ENCODE measurements at regions not wholly inside any gene's neighbourhood (a gene's known extent, or its start where the extent isn't known, plus 50 kb on each side); places are given as distances from the start of the nearest gene placed in this dataset.

DNA sequence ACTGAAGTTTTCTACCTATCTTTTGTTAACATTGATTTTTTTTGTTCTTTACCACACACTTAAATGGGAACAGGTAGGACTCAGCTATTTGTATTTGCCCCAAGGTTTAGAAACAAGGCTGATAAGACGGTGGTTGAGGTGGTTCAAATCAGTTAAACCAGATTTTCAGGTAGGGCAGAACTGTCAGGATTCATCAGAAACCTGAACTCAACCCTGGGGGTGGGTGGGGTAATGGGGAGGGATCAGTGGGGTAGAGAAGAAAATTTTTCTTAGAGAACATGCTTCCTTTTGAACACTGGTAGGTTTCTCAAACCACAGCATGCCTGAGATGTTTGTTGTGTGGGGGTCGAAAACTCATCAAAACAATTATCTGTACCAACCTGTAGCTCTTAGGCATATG lies 113.0 kb downstream of the BASP1 start:
- no peaks in the 10 kb centered on the region for H3K27me3 ChIP-seq (ENCODE audit: low read length)
- TF ChIP-seq EZH2phosphoT487 (conservative IDR thresholded peaks at IDR 0.05; ENCODE audit: low read length): no peak
- TF ChIP-seq, protein P1, sequence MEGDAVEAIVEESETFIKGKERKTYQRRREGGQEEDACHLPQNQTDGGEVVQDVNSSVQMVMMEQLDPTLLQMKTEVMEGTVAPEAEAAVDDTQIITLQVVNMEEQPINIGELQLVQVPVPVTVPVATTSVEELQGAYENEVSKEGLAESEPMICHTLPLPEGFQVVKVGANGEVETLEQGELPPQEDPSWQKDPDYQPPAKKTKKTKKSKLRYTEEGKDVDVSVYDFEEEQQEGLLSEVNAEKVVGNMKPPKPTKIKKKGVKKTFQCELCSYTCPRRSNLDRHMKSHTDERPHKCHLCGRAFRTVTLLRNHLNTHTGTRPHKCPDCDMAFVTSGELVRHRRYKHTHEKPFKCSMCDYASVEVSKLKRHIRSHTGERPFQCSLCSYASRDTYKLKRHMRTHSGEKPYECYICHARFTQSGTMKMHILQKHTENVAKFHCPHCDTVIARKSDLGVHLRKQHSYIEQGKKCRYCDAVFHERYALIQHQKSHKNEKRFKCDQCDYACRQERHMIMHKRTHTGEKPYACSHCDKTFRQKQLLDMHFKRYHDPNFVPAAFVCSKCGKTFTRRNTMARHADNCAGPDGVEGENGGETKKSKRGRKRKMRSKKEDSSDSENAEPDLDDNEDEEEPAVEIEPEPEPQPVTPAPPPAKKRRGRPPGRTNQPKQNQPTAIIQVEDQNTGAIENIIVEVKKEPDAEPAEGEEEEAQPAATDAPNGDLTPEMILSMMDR (IDR thresholded peaks at IDR 0.05; ENCODE audit: insufficient read depth, low read length, poor library complexity, severe bottlenecking): no peak
- no peak overlapping the region for H3K4me3 ChIP-seq (ENCODE audit: insufficient read depth, low read length, poor library complexity, severe bottlenecking)
- 0 out of 2 replicates have a peak, but pooled peaks cover 3% of the 10 kb centered on the region for H3K36me3 ChIP-seq (ENCODE audit: low read length)
- no peak overlapping the region for H2AFZ ChIP-seq (ENCODE audit: low read depth, low read length, severe bottlenecking)
- H3K9ac ChIP-seq (ENCODE audit: low read length): no peak overlapping the region
- no peaks in the 10 kb centered on the region for H3K9me2 ChIP-seq (replicated peaks; ENCODE audit: insufficient read depth, low read length)
- no peaks in the 10 kb centered on the region for H3K79me2 ChIP-seq (ENCODE audit: insufficient read depth, low read length)
- H3K27ac ChIP-seq (ENCODE audit: low read depth, low read length): no peak overlapping the region
- peaks cover 17% of the 10 kb centered on the region; the same call in 1 of the 2 replicates for H3K9me3 ChIP-seq (ENCODE audit: insufficient read depth, low read length)
- H4K20me1 ChIP-seq (ENCODE audit: low read depth, low read length): no peaks in the 10 kb centered on the region
- no peak overlapping the region for H3K4me2 ChIP-seq (ENCODE audit: low read depth, low read length, poor library complexity, severe bottlenecking)
- H3F3A ChIP-seq (ENCODE audit: insufficient read depth): no peaks in the 10 kb centered on the region

- Histone ChIP-seq H3K9me3 (ENCODE audit: insufficient read depth, low read length) (peaks cover 23% of the 10 kb centered on the region; the same call in 1 of the 2 replicates), H3K4me2 (ENCODE audit: low read depth, low read length, poor library complexity, severe bottlenecking) (no peak overlapping the region), H3K27me3 (ENCODE audit: low read length) (no peaks in the 10 kb centered on the region), H3F3A (ENCODE audit: insufficient read depth) (no peaks in the 10 kb centered on the region), H3K4me3 (ENCODE audit: insufficient read depth, low read length, poor library complexity, severe bottlenecking) (no peak overlapping the region), H3K9me2 (replicated peaks; ENCODE audit: insufficient read depth, low read length) (no peaks in the 10 kb centered on the region), H2AFZ (ENCODE audit: low read depth, low read length, severe bottlenecking) (no peak overlapping the region), H4K20me1 (ENCODE audit: low read depth, low read length) (no peaks in the 10 kb centered on the region), H3K79me2 (ENCODE audit: insufficient read depth, low read length) (no peaks in the 10 kb centered on the region), H3K36me3 (ENCODE audit: low read length) (0 out of 2 replicates have a peak, but pooled peaks cover 3% of the 10 kb centered on the region), H3K9ac (ENCODE audit: low read length) (no peak overlapping the region), H3K27ac (ENCODE audit: low read depth, low read length) (no peak overlapping the region)
- TF ChIP-seq, protein P1 (IDR thresholded peaks at IDR 0.05; ENCODE audit: insufficient read depth, low read length, poor library complexity, severe bottlenecking): no peak
- TF ChIP-seq EZH2phosphoT487 (conservative IDR thresholded peaks at IDR 0.05; ENCODE audit: low read length): no peak
Observed at GRCh38 chr5:17331651-17332050, 114.2 kb downstream of the BASP1 start.

DNA sequence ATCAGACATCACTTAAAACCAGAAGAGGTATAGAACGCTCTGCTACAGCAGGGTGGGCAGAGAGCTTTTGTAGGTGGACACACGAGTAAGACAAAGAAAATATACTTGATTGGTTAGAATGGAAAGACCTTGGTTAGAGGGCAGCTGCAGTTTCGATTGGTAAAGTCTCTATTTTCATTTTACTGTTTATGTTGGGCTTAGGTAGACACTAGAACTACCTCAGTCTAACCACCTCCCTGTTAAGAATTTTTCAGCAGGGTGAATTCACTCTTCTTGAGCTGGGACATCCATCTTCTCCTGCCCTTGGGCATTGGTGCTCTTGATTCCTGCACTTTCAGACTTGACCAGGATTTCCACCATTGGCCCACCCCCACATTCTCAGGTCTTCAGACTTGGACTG lies 116.3 kb downstream of the BASP1 start:
- H3K9me2 ChIP-seq (replicated peaks; ENCODE audit: insufficient read depth, low read length): no peaks in the 10 kb centered on the region
- no peak overlapping the region for H3K4me3 ChIP-seq (ENCODE audit: insufficient read depth, low read length, poor library complexity, severe bottlenecking)
- H3K36me3 ChIP-seq (ENCODE audit: low read length): peaks cover 7% of the 10 kb centered on the region; the same call in 1 of the 2 replicates
- no peak overlapping the region for H3K27ac ChIP-seq (ENCODE audit: low read depth, low read length)
- H3K27me3 ChIP-seq (ENCODE audit: low read length): no peaks in the 10 kb centered on the region
- no peaks in the 10 kb centered on the region for H4K20me1 ChIP-seq (ENCODE audit: low read depth, low read length)
- H3K9ac ChIP-seq (ENCODE audit: low read length): no peak overlapping the region
- peaks cover 37% of the 10 kb centered on the region; the same call in 1 of the 2 replicates for H3K9me3 ChIP-seq (ENCODE audit: insufficient read depth, low read length)
- no peaks in the 10 kb centered on the region for H3F3A ChIP-seq (ENCODE audit: insufficient read depth)
- TF ChIP-seq, protein P1 (IDR thresholded peaks at IDR 0.05; ENCODE audit: insufficient read depth, low read length, poor library complexity, severe bottlenecking): no peak
- TF ChIP-seq EZH2phosphoT487 (conservative IDR thresholded peaks at IDR 0.05; ENCODE audit: low read length): no peak
- H2AFZ ChIP-seq (ENCODE audit: low read depth, low read length, severe bottlenecking): no peak overlapping the region
- no peaks in the 10 kb centered on the region for H3K79me2 ChIP-seq (ENCODE audit: insufficient read depth, low read length)
- no peak overlapping the region for H3K4me2 ChIP-seq (ENCODE audit: low read depth, low read length, poor library complexity, severe bottlenecking)

Data from SU-DHL-6 (cell line).